ENCODE measurements at regions not wholly inside any gene's neighbourhood (a gene's known extent, or its start where the extent isn't known, plus 50 kb on each side); places are given as distances from the start of the nearest gene placed in this dataset.

DNA sequence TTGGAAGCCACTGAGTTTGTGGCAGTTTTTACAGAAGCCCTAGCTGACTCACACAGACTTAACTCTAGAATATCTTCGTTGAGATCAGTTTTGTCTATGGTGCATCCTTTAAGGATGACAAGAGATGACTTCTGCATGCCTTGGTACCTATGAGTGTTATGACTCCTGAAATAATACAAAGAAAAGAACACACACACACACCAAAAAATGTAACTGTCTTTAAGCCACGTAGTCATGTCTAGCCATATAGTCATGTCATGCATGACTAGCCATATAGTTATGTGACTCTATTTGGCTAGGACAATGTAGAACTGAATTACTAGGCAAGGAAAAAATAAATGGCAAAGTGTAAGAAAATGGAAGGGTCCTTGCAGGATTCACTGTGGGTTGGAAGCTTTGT is 447.8 kb downstream of the NLGN4X start:
- Histone ChIP-seq H3K9me3 (ENCODE audit: control insufficient read depth in 4 of 4, insufficient read depth in 3 of 4, low read length in 3 of 4) (peaks cover 0 to 3% (median 0%) of the 10 kb centered on the region in 4 donors), H3K4me3 (no peak overlapping the region), H3K27me3 (ENCODE audit: control insufficient read depth in 3 of 3, insufficient read depth in 3 of 3, low read length in 2 of 3) (peaks cover 0 to 22% (median 3%) of the 10 kb centered on the region in 3 donors), H3K27ac (ENCODE audit: low read depth in 1 of 2, low read length in 1 of 2) (no peak overlapping the region), H3K9ac (ENCODE audit: insufficient read depth in 1 of 2, low read length in 2 of 2) (no peak overlapping the region), H3K4me1 (ENCODE audit: control insufficient read depth in 5 of 5, insufficient read depth in 5 of 5, low read length in 5 of 5) (no peaks in the 10 kb centered on the region), H3K36me3 (ENCODE audit: control insufficient read depth in 4 of 4, insufficient read depth in 4 of 4, low read length in 4 of 4) (no peaks in the 10 kb centered on the region)
- WGBS, 2 donors, result 40 to 69% methylated on average over 2 of the region's 2 CpGs
- no peak for DNase-seq
- TF ChIP-seq, protein P1, sequence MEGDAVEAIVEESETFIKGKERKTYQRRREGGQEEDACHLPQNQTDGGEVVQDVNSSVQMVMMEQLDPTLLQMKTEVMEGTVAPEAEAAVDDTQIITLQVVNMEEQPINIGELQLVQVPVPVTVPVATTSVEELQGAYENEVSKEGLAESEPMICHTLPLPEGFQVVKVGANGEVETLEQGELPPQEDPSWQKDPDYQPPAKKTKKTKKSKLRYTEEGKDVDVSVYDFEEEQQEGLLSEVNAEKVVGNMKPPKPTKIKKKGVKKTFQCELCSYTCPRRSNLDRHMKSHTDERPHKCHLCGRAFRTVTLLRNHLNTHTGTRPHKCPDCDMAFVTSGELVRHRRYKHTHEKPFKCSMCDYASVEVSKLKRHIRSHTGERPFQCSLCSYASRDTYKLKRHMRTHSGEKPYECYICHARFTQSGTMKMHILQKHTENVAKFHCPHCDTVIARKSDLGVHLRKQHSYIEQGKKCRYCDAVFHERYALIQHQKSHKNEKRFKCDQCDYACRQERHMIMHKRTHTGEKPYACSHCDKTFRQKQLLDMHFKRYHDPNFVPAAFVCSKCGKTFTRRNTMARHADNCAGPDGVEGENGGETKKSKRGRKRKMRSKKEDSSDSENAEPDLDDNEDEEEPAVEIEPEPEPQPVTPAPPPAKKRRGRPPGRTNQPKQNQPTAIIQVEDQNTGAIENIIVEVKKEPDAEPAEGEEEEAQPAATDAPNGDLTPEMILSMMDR (IDR thresholded peaks at IDR 0.05; ENCODE audit: control extremely low read depth, extremely low read depth), result no peak
- ATAC-seq (ENCODE audit: insufficient read depth, low FRiP score), result no peak

DNA sequence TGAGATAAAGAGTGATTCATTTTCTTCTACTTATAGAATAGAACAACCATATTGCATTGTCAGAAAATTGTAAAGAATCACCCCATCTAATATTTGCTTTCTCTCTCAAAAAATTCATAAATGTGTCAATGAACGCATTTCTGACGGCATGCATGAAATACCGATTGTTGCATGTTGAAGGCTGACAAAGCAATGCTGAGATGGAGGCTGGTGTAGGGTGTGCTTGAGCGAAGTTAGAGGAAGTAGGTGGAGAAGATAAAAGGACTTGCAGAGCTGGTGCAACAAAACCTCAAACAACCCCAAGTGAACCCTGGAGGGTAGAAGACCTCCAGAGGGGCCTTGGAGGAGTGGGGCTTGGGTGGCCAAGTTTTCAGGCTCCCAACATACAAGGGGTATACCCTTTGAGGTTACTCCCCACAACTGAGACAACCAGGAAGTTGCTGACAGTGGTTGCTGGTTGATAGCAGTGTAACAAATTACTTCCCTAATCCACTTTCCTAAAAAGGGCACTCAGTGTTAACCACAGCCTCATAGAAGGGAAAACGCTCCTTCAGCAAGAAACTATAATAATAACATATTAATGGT is 452.7 kb downstream of the NLGN4X start:
- 8 to 53% methylated on average over 5 of the region's 5 CpGs for WGBS, 2 donors
- Histone ChIP-seq H3K4me1 (ENCODE audit: control insufficient read depth in 5 of 5, insufficient read depth in 5 of 5, low read length in 5 of 5) (no peaks in the 10 kb centered on the region), H3K36me3 (ENCODE audit: control insufficient read depth in 4 of 4, insufficient read depth in 4 of 4, low read length in 4 of 4) (no peaks in the 10 kb centered on the region), H3K27me3 (ENCODE audit: control insufficient read depth in 3 of 3, insufficient read depth in 3 of 3, low read length in 2 of 3) (peaks cover 0 to 16% (median 0%) of the 10 kb centered on the region in 3 donors), H3K9me3 (ENCODE audit: control insufficient read depth in 4 of 4, insufficient read depth in 3 of 4, low read length in 3 of 4) (peaks cover 0 to 2% (median 0%) of the 10 kb centered on the region in 4 donors), H3K9ac (ENCODE audit: insufficient read depth in 1 of 2, low read length in 2 of 2) (no peak overlapping the region), H3K27ac (ENCODE audit: low read depth in 1 of 2, low read length in 1 of 2) (no peak overlapping the region), H3K4me3 (no peak overlapping the region)
- peak in 1 of 3 donors; percentile 0 for DNase-seq
- TF ChIP-seq, protein P1 (IDR thresholded peaks at IDR 0.05; ENCODE audit: control extremely low read depth, extremely low read depth), result no peak
- no peak for ATAC-seq (ENCODE audit: insufficient read depth, low FRiP score)

DNA sequence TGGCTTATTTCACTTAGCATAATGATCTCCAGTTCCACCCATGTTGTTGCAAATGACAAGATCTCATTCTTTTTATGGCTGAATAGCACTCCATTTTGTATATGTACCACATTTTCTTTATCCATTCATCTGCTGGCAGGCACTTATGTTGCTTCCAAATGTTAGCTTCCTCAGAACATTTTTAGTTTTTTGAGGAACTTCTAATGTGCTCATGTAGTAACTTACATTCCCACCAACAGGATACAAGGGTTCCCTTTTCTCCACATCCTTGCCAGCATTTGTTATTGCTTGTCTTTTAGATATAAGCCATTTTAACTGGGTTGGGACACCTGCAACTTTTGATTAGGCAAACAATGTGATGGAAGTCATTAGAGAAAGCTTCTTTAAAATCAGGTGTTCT is 454.2 kb downstream of the NLGN4X start:
- Histone ChIP-seq H3K36me3 (ENCODE audit: control insufficient read depth in 4 of 4, insufficient read depth in 4 of 4, low read length in 4 of 4) (no peaks in the 10 kb centered on the region), H3K27ac (ENCODE audit: low read depth in 1 of 2, low read length in 1 of 2) (no peak overlapping the region), H3K4me1 (ENCODE audit: control insufficient read depth in 5 of 5, insufficient read depth in 5 of 5, low read length in 5 of 5) (no peaks in the 10 kb centered on the region), H3K9me3 (ENCODE audit: control insufficient read depth in 4 of 4, insufficient read depth in 3 of 4, low read length in 3 of 4) (peaks cover 0 to 2% (median 0%) of the 10 kb centered on the region in 4 donors), H3K4me3 (no peak overlapping the region), H3K27me3 (ENCODE audit: control insufficient read depth in 3 of 3, insufficient read depth in 3 of 3, low read length in 2 of 3) (peaks cover 0 to 15% (median 0%) of the 10 kb centered on the region in 3 donors), H3K9ac (ENCODE audit: insufficient read depth in 1 of 2, low read length in 2 of 2) (no peak overlapping the region)
- no peak for ATAC-seq (ENCODE audit: insufficient read depth, low FRiP score)
- DNase-seq, result no peak
- TF ChIP-seq, protein P1 (IDR thresholded peaks at IDR 0.05; ENCODE audit: control extremely low read depth, extremely low read depth), result no peak

DNA sequence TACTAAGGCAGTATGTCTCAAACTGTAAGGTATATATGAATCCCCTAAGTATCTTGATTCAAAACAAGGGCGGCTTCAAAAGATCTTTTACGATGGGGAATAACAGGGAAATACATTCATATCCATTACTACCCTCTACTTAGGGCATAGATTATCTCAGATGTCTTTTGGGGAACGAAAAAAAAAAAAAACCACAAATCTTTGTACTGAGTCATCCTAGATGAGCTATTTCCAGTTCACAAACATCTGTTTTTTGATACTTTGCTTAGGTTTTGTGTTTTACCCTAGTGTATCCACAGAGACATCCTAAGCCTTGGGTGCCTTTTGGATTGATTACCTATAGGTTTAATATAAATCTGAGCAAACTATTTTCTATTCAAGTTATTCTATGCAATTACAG is 457.2 kb downstream of the NLGN4X start:
- TF ChIP-seq, protein P1 (IDR thresholded peaks at IDR 0.05; ENCODE audit: control extremely low read depth, extremely low read depth), result no peak
- WGBS, 2 donors, result 52 to 72% methylated on average over 3 of the region's 3 CpGs
- H3K36me3 ChIP-seq (ENCODE audit: control insufficient read depth in 4 of 4, insufficient read depth in 4 of 4, low read length in 4 of 4), result no peaks in the 10 kb centered on the region
- peaks cover 0 to 6% (median 0%) of the 10 kb centered on the region in 3 donors for H3K27me3 ChIP-seq (ENCODE audit: control insufficient read depth in 3 of 3, insufficient read depth in 3 of 3, low read length in 2 of 3)
- no peak overlapping the region for H3K9ac ChIP-seq (ENCODE audit: insufficient read depth in 1 of 2, low read length in 2 of 2)
- no peaks in the 10 kb centered on the region for H3K4me1 ChIP-seq (ENCODE audit: control insufficient read depth in 5 of 5, insufficient read depth in 5 of 5, low read length in 5 of 5)
- H3K27ac ChIP-seq (ENCODE audit: low read depth in 1 of 2, low read length in 1 of 2), result no peak overlapping the region
- H3K9me3 ChIP-seq (ENCODE audit: control insufficient read depth in 4 of 4, insufficient read depth in 3 of 4, low read length in 3 of 4), result peaks cover 0 to 2% (median 0%) of the 10 kb centered on the region in 4 donors
- ATAC-seq (ENCODE audit: insufficient read depth, low FRiP score), result no peak
- H3K4me3 ChIP-seq, result no peak overlapping the region
- DNase-seq, result no peak

All from lung (tissue), 11 donors.